Lower leg skin (tissue), 4 donors: ENCODE measurements at regions not wholly inside any gene's neighbourhood (a gene's known extent, or its start where the extent isn't known, plus 50 kb on each side); places are given as distances from the start of the nearest gene placed in this dataset.

Source experiments
- DNase-seq, 2 donors: peaks; one replicate each; pipeline ENCODE4 v3.0.0-alpha.2; 2019; ENCODE audit warnings: low spot score in 2 of 2
- H3K4me3 ChIP-seq: fragments of 200-600 bp; sonication (generic); 2 replicates; pipeline ENCODE4 v1.5.1; 2017; ENCODE audit warnings: mild to moderate bottlenecking, low read depth; ENCODE audit not compliant: poor library complexity, severe bottlenecking
- CTCF ChIP-seq, 3 donors: fragments of 450-650 bp; IDR thresholded peaks; one replicate each; pipeline ENCODE4 v1.5.1; 2016; ENCODE audit warnings: antibody characterized with exemption in 3 of 3, mild to moderate bottlenecking in 3 of 3, moderate library complexity in 2 of 3
- POLR2A ChIP-seq, 2 donors: fragments of 450-650 bp; IDR thresholded peaks; one replicate each; pipeline ENCODE4 v1.6.1; 2016 to 2017; ENCODE audit warnings: antibody characterized with exemption in 2 of 2, mild to moderate bottlenecking in 1 of 2, moderate library complexity in 1 of 2
- WGBS, 2 donors: methylation state at CpG; one replicate each; pipeline ENCODE4 v1.1.5; 2018; 5-methylcytosine and 5-hydroxymethylcytosine counted together
- intact Hi-C: fragments of 100-400 bp; cut with DNase I; formaldehyde crosslinking; loops from one replicate; pipeline ENCODE4 v1.15.0; 2023; ENCODE audit warnings: low total_unique reads

- TF ChIP-seq POLR2A (IDR thresholded peaks at IDR 0.05) (no peak), CTCF (IDR thresholded peaks at IDR 0.05) (no peak)
- H3K4me3 ChIP-seq: no peak overlapping the region
- no peak for DNase-seq
- intact Hi-C loops: no loop called here
- 93 to 96% methylated on average over 1 of the region's 1 CpG for WGBS, 2 donors
Measured at GRCh38 chr4:154677300-154677699, 64.8 kb upstream of the FGG start.

- intact Hi-C loops: no loop called here
- no peak overlapping the region for H3K4me3 ChIP-seq
- no peak for DNase-seq
- 52 to 53% methylated on average over 3 of the region's 3 CpGs for WGBS, 2 donors
- no peak for TF ChIP-seq POLR2A (IDR thresholded peaks at IDR 0.05)
- no peak for TF ChIP-seq CTCF (IDR thresholded peaks at IDR 0.05)
Measured at GRCh38 chr4:154677923-154678322, 65.5 kb upstream of the FGG start.

- 80% methylated on average over 4 of the region's 4 CpGs for WGBS, 2 donors
- intact Hi-C loops: no loop called here
Measured at GRCh38 chr4:154683956-154684681, 59.7 kb upstream of the LRAT start.

GRCh38 chr4:154686838-154687237 lies 57.0 kb upstream of the LRAT start:
- 17 to 38% methylated on average over 1 of the region's 1 CpG for WGBS, 2 donors
- intact Hi-C loops: loop anchor here (1.0 kb wide), 1 partner anchor 37 kb away; no protein-coding TSS in a partner anchor

More at GRCh38 chr4:154683956-154684681, 59.7 kb upstream of the LRAT start:
- DNase-seq: no peak
- TF ChIP-seq POLR2A (IDR thresholded peaks at IDR 0.05): no peak
- TF ChIP-seq CTCF (IDR thresholded peaks at IDR 0.05): no peak
- H3K4me3 ChIP-seq: no peak overlapping the region

GRCh38 chr4:154687840-154688239 lies 56.0 kb upstream of the LRAT start:
- intact Hi-C loops: loop anchor here (1.0 kb wide), 1 partner anchor 36 kb away; no protein-coding TSS in a partner anchor
- no peak for DNase-seq
- WGBS, 2 donors: 76 to 79% methylated on average over 3 of the region's 3 CpGs
- no peak for TF ChIP-seq CTCF (IDR thresholded peaks at IDR 0.05)
- no peak for TF ChIP-seq POLR2A (IDR thresholded peaks at IDR 0.05)
- H3K4me3 ChIP-seq: no peak overlapping the region

More at GRCh38 chr4:154686838-154687237, 57.0 kb upstream of the LRAT start:
- DNase-seq: no peak
- no peak overlapping the region for H3K4me3 ChIP-seq
- no peak for TF ChIP-seq CTCF (IDR thresholded peaks at IDR 0.05)
- no peak for TF ChIP-seq POLR2A (IDR thresholded peaks at IDR 0.05)

- no peak for TF ChIP-seq CTCF (IDR thresholded peaks at IDR 0.05)
- TF ChIP-seq POLR2A (IDR thresholded peaks at IDR 0.05): no peak
- intact Hi-C loops: no loop called here
- 85 to 86% methylated on average over 2 of the region's 2 CpGs for WGBS, 2 donors
- no peak overlapping the region for H3K4me3 ChIP-seq
- no peak for DNase-seq
Measured at GRCh38 chr4:154691229-154691628, 52.6 kb upstream of the LRAT start.
